HEK293 (cell line): ENCODE measurements at regions not wholly inside any gene's neighbourhood (a gene's known extent, or its start where the extent isn't known, plus 50 kb on each side); places are given as distances from the start of the nearest gene placed in this dataset.

Experiments
- GLI2 ChIP-seq: fragments of 450-650 bp; formaldehyde crosslinking; IDR thresholded peaks from 2 replicates; pipeline ENCODE4; 2017; ENCODE audit warnings: missing biosample characterization, missing genetic modification characterization, low read depth, borderline replicate concordance
- IKZF3 ChIP-seq: fragments of 450-650 bp; IDR thresholded peaks from 2 replicates; pipeline ENCODE4 v1.5.0; 2018; ENCODE audit warnings: missing biosample characterization, mild to moderate bottlenecking, missing genetic modification characterization, moderate library complexity
- SALL2 ChIP-seq: fragments of 450-650 bp; formaldehyde crosslinking; IDR thresholded peaks from 2 replicates; pipeline ENCODE4 v1.5.0; 2017; ENCODE audit warnings: missing biosample characterization, mild to moderate bottlenecking, missing genetic modification characterization, borderline replicate concordance
- SETDB1 ChIP-seq: IDR thresholded peaks from one replicate; pipeline ENCODE4 v1.6.1; 2017; ENCODE audit warnings: mild to moderate bottlenecking, low read length, moderate library complexity, mixed read lengths; ENCODE audit not compliant: insufficient read length
- SP7 ChIP-seq: fragments of 450-650 bp; formaldehyde crosslinking; IDR thresholded peaks from 2 replicates; pipeline ENCODE4 v1.5.1; 2016; ENCODE audit warnings: missing biosample characterization, missing genetic modification characterization
- TCF7L2 ChIP-seq: IDR thresholded peaks from 2 replicates; pipeline ENCODE4 v1.6.1; 2011; ENCODE audit warnings: low read depth, mild to moderate bottlenecking, inconsistent platforms, low read length, moderate library complexity, borderline replicate concordance
- ZEB2 ChIP-seq: fragments of 450-650 bp; formaldehyde crosslinking; IDR thresholded peaks from 2 replicates; pipeline ENCODE4 v1.5.1; 2016; ENCODE audit warnings: missing biosample characterization, missing genetic modification characterization
- ZFP37 ChIP-seq: fragments of 450-650 bp; formaldehyde crosslinking; IDR thresholded peaks from 2 replicates; pipeline ENCODE4 v1.5.1; 2016; ENCODE audit warnings: missing biosample characterization, missing genetic modification characterization
- ZFP41 ChIP-seq: fragments of 450-650 bp; formaldehyde crosslinking; IDR thresholded peaks from 2 replicates; pipeline ENCODE4 v1.5.1; 2016; ENCODE audit warnings: missing biosample characterization, missing genetic modification characterization, borderline replicate concordance
- ZIC2 ChIP-seq: fragments of 450-650 bp; formaldehyde crosslinking; IDR thresholded peaks from 2 replicates; pipeline ENCODE4 v1.5.1; 2016; ENCODE audit warnings: missing biosample characterization, missing genetic modification characterization
- ZNF114 ChIP-seq: fragments of 450-650 bp; formaldehyde crosslinking; IDR thresholded peaks from 2 replicates; pipeline ENCODE4 v1.5.0; 2017; ENCODE audit warnings: missing biosample characterization, missing genetic modification characterization
- ZNF174 ChIP-seq: fragments of 450-650 bp; formaldehyde crosslinking; IDR thresholded peaks from 2 replicates; pipeline ENCODE4 v1.5.0; 2017; ENCODE audit warnings: missing biosample characterization, mild to moderate bottlenecking, missing genetic modification characterization
- ZNF274 ChIP-seq, 2 experiments: fragments of 200-500 bp in 1 of 2; fragments of 450-650 bp in 1 of 2; sonication (Bioruptor generic) in 1 of 2; formaldehyde crosslinking in 1 of 2; IDR thresholded peaks; 2 replicates each; pipeline versions ENCODE4 v1.5.1 to v1.6.1; 2014 to 2016; ENCODE audit warnings: borderline replicate concordance in 1 of 2, inconsistent platforms in 1 of 2, low read length in 1 of 2, missing biosample characterization in 1 of 2, missing genetic modification characterization in 1 of 2
- ZNF549 ChIP-seq: fragments of 450-650 bp; IDR thresholded peaks from 2 replicates; pipeline ENCODE4 v1.5.1; 2018; ENCODE audit warnings: missing biosample characterization, missing genetic modification characterization, mild to moderate bottlenecking, inconsistent platforms, moderate library complexity
- ZNF76 ChIP-seq: fragments of 450-650 bp; formaldehyde crosslinking; IDR thresholded peaks from 2 replicates; pipeline ENCODE4; 2016; ENCODE audit warnings: low read depth, missing biosample characterization, missing genetic modification characterization, borderline replicate concordance
- ZNF791 ChIP-seq: fragments of 450-650 bp; formaldehyde crosslinking; IDR thresholded peaks from 2 replicates; pipeline ENCODE4 v1.5.1; 2016; ENCODE audit warnings: missing biosample characterization, missing genetic modification characterization
- ZNF792 ChIP-seq: fragments of 450-650 bp; formaldehyde crosslinking; IDR thresholded peaks from 2 replicates; pipeline ENCODE4 v1.5.1; 2016; ENCODE audit warnings: missing biosample characterization, missing genetic modification characterization
- ZSCAN23 ChIP-seq: fragments of 450-650 bp; formaldehyde crosslinking; IDR thresholded peaks from 2 replicates; pipeline ENCODE4 v1.5.1; 2016; ENCODE audit warnings: missing biosample characterization, missing genetic modification characterization
- TF ChIP-seq, protein P1 (sequence below): fragments of 450-650 bp; formaldehyde crosslinking; IDR thresholded peaks from 2 replicates; pipeline ENCODE4 v1.5.1; 2017; ENCODE audit warnings: missing biosample characterization, missing genetic modification characterization
- TF ChIP-seq, protein P2 (sequence below): fragments of 450-650 bp; formaldehyde crosslinking; IDR thresholded peaks from 2 replicates; pipeline ENCODE4 v1.5.1; 2016; ENCODE audit warnings: missing biosample characterization, missing genetic modification characterization
- TF ChIP-seq, protein P3 (sequence below): fragments of 450-650 bp; formaldehyde crosslinking; IDR thresholded peaks from 2 replicates; pipeline ENCODE4; 2016; ENCODE audit warnings: missing biosample characterization, missing genetic modification characterization
- TF ChIP-seq, protein P4 (sequence below): fragments of 450-650 bp; formaldehyde crosslinking; IDR thresholded peaks from 2 replicates; pipeline ENCODE4 v1.5.1; 2016; ENCODE audit warnings: missing biosample characterization, missing genetic modification characterization
- TF ChIP-seq, protein P5 (sequence below): fragments of 450-650 bp; formaldehyde crosslinking; IDR thresholded peaks from 2 replicates; pipeline ENCODE4 v1.5.1; 2016; ENCODE audit warnings: missing biosample characterization, missing genetic modification characterization
- TF ChIP-seq, protein P6 (sequence below): fragments of 450-650 bp; formaldehyde crosslinking; IDR thresholded peaks from 2 replicates; pipeline ENCODE4 v1.5.1; 2016; ENCODE audit warnings: missing biosample characterization, missing genetic modification characterization
- TF ChIP-seq, protein P7 (sequence below): fragments of 450-650 bp; formaldehyde crosslinking; conservative IDR thresholded peaks from 2 replicates; pipeline ENCODE4 v1.5.1; 2016; ENCODE audit warnings: low read depth, missing biosample characterization, missing genetic modification characterization

DNA sequence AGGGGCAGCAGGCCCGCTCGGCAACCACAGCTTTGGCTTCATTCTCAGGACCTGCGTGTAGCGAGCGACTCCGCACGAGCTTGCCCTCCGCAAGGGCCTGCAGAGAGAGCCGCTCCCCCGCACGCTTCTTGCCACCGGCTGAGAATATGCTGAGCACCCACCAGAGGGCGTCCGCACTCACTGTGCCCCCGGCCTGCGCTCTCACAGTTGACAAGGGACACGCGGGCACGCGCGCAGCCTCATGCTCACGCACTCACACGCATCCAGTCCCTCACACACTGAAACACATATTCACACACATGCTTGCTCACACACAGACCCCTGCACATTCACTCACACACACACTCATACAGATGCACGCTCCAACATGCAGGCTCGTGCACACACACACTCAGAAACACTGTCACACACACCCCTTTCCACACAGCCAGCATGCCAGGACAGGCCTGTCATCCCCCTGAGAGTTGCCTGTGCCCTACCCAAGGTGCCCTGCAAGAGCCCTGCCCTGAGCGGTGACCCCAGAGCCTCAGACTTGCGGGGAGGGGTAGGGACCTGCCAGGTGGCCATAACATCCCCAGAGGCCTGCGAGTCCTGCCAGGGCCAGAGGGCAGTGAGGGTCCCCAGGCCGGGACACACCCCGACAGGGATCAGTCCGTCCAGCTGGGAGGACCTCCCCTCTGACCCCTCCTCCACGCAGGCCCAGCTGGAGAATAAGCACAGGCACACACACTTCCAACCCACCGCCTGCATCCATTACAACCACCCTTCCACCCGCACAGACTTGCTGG lies 174.1 kb downstream of the BMP7 start (continued):
- TF ChIP-seq, protein P1, sequence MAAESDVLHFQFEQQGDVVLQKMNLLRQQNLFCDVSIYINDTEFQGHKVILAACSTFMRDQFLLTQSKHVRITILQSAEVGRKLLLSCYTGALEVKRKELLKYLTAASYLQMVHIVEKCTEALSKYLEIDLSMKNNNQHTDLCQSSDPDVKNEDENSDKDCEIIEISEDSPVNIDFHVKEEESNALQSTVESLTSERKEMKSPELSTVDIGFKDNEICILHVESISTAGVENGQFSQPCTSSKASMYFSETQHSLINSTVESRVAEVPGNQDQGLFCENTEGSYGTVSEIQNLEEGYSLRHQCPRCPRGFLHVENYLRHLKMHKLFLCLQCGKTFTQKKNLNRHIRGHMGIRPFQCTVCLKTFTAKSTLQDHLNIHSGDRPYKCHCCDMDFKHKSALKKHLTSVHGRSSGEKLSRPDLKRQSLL (tag by site-specific recombination) = no peak
- TF ChIP-seq ZNF791 (no peak), ZNF76 (tag by site-specific recombination) (peak; percentile 40; the same call in 1 of the 2 replicates), ZNF549 (tag by site-specific recombination) (no peak), TCF7L2 (no peak), ZNF792 (tag by site-specific recombination) (no peak), ZIC2 (peak; percentile 73), IKZF3 (tag by site-specific recombination) (no peak), ZNF174 (tag by site-specific recombination) (no peak), ZNF274 (IDR thresholded peaks at IDR 0.05; ENCODE audit: low read length) (no peak), ZNF274 (tag by site-specific recombination; IDR thresholded peaks at IDR 0.05; ENCODE audit: borderline replicate concordance) (no peak), SP7 (peak; percentile 77), SALL2 (no peak), ZFP41 (tag by site-specific recombination) (no peak), ZEB2 (tag by site-specific recombination) (0 out of 2 replicates have a peak, but pooled peaks have one; percentile 50), SETDB1 (no peak), ZFP37 (tag by site-specific recombination) (peak; percentile 81; the same call in 1 of the 2 replicates), ZNF114 (tag by site-specific recombination) (no peak), ZSCAN23 (tag by site-specific recombination) (no peak), GLI2 (tag by site-specific recombination) (no peak)
- TF ChIP-seq, protein P2, sequence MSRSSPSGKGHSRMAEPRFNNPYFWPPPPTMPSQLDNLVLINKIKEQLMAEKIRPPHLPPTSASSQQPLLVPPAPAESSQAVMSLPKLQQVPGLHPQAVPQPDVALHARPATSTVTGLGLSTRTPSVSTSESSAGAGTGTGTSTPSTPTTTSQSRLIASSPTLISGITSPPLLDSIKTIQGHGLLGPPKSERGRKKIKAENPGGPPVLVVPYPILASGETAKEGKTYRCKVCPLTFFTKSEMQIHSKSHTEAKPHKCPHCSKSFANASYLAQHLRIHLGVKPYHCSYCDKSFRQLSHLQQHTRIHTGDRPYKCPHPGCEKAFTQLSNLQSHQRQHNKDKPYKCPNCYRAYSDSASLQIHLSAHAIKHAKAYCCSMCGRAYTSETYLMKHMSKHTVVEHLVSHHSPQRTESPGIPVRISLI (tag by site-specific recombination) = no peak
- TF ChIP-seq, protein P3, sequence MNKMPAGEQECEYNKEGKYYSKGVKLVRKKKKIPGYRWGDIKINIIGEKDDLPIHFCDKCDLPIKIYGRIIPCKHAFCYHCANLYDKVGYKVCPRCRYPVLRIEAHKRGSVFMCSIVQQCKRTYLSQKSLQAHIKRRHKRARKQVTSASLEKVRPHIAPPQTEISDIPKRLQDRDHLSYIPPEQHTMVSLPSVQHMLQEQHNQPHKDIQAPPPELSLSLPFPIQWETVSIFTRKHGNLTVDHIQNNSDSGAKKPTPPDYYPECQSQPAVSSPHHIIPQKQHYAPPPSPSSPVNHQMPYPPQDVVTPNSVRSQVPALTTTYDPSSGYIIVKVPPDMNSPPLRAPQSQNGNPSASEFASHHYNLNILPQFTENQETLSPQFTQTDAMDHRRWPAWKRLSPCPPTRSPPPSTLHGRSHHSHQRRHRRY (tag by site-specific recombination) = no peak
- TF ChIP-seq, protein P4, sequence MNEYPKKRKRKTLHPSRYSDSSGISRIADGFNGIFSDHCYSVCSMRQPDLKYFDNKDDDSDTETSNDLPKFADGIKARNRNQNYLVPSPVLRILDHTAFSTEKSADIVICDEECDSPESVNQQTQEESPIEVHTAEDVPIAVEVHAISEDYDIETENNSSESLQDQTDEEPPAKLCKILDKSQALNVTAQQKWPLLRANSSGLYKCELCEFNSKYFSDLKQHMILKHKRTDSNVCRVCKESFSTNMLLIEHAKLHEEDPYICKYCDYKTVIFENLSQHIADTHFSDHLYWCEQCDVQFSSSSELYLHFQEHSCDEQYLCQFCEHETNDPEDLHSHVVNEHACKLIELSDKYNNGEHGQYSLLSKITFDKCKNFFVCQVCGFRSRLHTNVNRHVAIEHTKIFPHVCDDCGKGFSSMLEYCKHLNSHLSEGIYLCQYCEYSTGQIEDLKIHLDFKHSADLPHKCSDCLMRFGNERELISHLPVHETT = no peak
- TF ChIP-seq, protein P5, sequence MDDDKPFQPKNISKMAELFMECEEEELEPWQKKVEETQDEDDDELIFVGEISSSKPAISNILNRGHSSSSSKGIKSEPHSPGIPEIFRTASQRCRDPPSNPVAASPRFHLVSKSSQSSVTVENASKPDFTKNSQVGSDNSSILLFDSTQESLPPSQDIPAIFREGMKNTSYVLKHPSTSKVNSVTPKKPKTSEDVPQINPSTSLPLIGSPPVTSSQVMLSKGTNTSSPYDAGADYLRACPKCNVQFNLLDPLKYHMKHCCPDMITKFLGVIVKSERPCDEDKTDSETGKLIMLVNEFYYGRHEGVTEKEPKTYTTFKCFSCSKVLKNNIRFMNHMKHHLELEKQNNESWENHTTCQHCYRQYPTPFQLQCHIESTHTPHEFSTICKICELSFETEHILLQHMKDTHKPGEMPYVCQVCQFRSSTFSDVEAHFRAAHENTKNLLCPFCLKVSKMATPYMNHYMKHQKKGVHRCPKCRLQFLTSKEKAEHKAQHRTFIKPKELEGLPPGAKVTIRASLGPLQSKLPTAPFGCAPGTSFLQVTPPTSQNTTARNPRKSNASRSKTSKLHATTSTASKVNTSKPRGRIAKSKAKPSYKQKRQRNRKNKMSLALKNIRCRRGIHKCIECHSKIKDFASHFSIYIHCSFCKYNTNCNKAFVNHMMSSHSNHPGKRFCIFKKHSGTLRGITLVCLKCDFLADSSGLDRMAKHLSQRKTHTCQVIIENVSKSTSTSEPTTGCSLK = no peak
- TF ChIP-seq, protein P6, sequence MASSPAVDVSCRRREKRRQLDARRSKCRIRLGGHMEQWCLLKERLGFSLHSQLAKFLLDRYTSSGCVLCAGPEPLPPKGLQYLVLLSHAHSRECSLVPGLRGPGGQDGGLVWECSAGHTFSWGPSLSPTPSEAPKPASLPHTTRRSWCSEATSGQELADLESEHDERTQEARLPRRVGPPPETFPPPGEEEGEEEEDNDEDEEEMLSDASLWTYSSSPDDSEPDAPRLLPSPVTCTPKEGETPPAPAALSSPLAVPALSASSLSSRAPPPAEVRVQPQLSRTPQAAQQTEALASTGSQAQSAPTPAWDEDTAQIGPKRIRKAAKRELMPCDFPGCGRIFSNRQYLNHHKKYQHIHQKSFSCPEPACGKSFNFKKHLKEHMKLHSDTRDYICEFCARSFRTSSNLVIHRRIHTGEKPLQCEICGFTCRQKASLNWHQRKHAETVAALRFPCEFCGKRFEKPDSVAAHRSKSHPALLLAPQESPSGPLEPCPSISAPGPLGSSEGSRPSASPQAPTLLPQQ = no peak
- TF ChIP-seq, protein P7, sequence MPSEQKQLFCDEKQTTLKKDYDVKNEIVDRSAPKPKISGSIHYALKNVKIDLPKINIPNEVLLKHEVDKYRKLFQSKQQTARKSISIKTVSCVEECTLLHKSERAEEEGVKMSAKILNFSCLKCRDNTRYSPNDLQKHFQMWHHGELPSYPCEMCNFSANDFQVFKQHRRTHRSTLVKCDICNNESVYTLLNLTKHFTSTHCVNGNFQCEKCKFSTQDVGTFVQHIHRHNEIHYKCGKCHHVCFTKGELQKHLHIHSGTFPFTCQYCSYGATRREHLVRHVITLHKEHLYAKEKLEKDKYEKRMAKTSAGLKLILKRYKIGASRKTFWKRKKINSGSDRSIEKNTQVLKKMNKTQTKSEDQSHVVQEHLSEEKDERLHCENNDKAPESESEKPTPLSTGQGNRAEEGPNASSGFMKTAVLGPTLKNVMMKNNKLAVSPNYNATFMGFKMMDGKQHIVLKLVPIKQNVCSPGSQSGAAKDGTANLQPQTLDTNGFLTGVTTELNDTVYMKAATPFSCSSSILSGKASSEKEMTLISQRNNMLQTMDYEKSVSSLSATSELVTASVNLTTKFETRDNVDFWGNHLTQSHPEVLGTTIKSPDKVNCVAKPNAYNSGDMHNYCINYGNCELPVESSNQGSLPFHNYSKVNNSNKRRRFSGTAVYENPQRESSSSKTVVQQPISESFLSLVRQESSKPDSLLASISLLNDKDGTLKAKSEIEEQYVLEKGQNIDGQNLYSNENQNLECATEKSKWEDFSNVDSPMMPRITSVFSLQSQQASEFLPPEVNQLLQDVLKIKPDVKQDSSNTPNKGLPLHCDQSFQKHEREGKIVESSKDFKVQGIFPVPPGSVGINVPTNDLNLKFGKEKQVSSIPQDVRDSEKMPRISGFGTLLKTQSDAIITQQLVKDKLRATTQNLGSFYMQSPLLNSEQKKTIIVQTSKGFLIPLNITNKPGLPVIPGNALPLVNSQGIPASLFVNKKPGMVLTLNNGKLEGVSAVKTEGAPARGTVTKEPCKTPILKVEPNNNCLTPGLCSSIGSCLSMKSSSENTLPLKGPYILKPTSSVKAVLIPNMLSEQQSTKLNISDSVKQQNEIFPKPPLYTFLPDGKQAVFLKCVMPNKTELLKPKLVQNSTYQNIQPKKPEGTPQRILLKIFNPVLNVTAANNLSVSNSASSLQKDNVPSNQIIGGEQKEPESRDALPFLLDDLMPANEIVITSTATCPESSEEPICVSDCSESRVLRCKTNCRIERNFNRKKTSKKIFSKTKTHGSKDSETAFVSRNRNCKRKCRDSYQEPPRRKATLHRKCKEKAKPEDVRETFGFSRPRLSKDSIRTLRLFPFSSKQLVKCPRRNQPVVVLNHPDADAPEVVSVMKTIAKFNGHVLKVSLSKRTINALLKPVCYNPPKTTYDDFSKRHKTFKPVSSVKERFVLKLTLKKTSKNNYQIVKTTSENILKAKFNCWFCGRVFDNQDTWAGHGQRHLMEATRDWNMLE (tag by site-specific recombination) = no peak
